Body of pancreas (tissue), 4 donors: ENCODE measurements at regions not wholly inside any gene's neighbourhood (a gene's known extent, or its start where the extent isn't known, plus 50 kb on each side); places are given as distances from the start of the nearest gene placed in this dataset.
"Not testable (repeated sequence)": the region's sequence is repeated elsewhere in the genome, so short reads cannot be mapped to it uniquely, and the experiment has no call there.

ENCODE experiments used
- ATAC-seq: fragments of 150-250 bp; one replicate; pipeline ENCODE4 v1.9.1; 2016
- DNase-seq, 4 donors: peaks; one replicate each; pipeline ENCODE4 v3.0.0-alpha.2; 2019
- H3K27ac ChIP-seq, 4 donors: fragments of 200-600 bp; sonication (generic); 1 replicate in 3 of 4; 2 replicates in 1 of 4; pipeline versions ENCODE4 v1.5.1 to v1.6.1; 2016 to 2019; ENCODE audit warnings: mild to moderate bottlenecking in 1 of 4, mixed read lengths in 1 of 4, moderate library complexity in 1 of 4
- H3K27me3 ChIP-seq, 2 donors: fragments of 200-600 bp; sonication (generic); one replicate each; pipeline ENCODE4 v1.6.0; 2016; ENCODE audit warnings: mild to moderate bottlenecking in 1 of 2
- H3K36me3 ChIP-seq, 2 donors: fragments of 200-600 bp; sonication (generic); replicated peaks in 1 of 2; 2 replicates each; pipeline ENCODE4 v1.5.1; 2016; ENCODE audit warnings: low read depth in 2 of 2; ENCODE audit not compliant: insufficient read depth in 1 of 2
- H3K4me1 ChIP-seq: fragments of 200-600 bp; sonication (generic); one replicate; pipeline ENCODE4 v1.6.0; 2016
- H3K4me3 ChIP-seq, 2 donors: fragments of 200-600 bp; sonication (generic); 1 replicate in 1 of 2; 2 replicates in 1 of 2; pipeline ENCODE4 v1.5.1; 2016 to 2019
- H3K9me3 ChIP-seq, 3 donors: fragments of 200-600 bp; sonication (generic); 1 replicate in 2 of 3; 2 replicates in 1 of 3; pipeline ENCODE4 v1.5.1; 2016
- CTCF ChIP-seq, 7 experiments: fragments of 450-650 bp in 4 of 7; fragments of 200-600 bp in 3 of 7; sonication (generic) in 3 of 7; IDR thresholded peaks; one replicate each; pipeline ENCODE4 v1.5.1; 2016 to 2019; ENCODE audit warnings: antibody characterized with exemption in 7 of 7
- POLR2A ChIP-seq, 3 donors: fragments of 450-650 bp; IDR thresholded peaks; one replicate each; pipeline ENCODE4 v1.6.1; 2016; ENCODE audit warnings: antibody characterized with exemption in 3 of 3, mild to moderate bottlenecking in 2 of 3
- WGBS, 2 donors: methylation state at CpG; one replicate each; pipeline ENCODE4 v1.1.5; 2017; 5-methylcytosine and 5-hydroxymethylcytosine counted together
- intact Hi-C: fragments of 100-400 bp; cut with DNase I; formaldehyde crosslinking; loops from one replicate; pipeline ENCODE4 v1.15.1; 2023

GRCh38 chrX:53824686-53825085 is 138.2 kb upstream of the HUWE1 start:
- Histone ChIP-seq H3K36me3 (no peaks in the 10 kb centered on the region), H3K4me1 (no peaks in the 10 kb centered on the region), H3K9me3 (no peaks in the 10 kb centered on the region), H3K4me3 (no peak overlapping the region), H3K27ac (no peak overlapping the region), H3K27me3 (no peaks in the 10 kb centered on the region)
- intact Hi-C loops = no loop called here
- WGBS, 2 donors = 89 to 100% methylated on average over 1 to 2 of the region's 2 CpGs
- no peak for ATAC-seq
- TF ChIP-seq POLR2A (IDR thresholded peaks at IDR 0.05) = no peak
- DNase-seq = no peak

GRCh38 chrX:53818115-53818514 is 131.6 kb upstream of the HUWE1 start:
- intact Hi-C loops, ATAC-seq: not testable (repeated sequence)

GRCh38 chrX:53817548-53817947 is 131.0 kb upstream of the HUWE1 start:
- Histone ChIP-seq H3K4me3 (no peak overlapping the region), H3K27ac (no peak overlapping the region), H3K9me3 (no peaks in the 10 kb centered on the region), H3K4me1 (no peaks in the 10 kb centered on the region), H3K36me3 (no peaks in the 10 kb centered on the region), H3K27me3 (no peaks in the 10 kb centered on the region)
- TF ChIP-seq POLR2A (IDR thresholded peaks at IDR 0.05) (no peak), CTCF (IDR thresholded peaks at IDR 0.05) (no peak)
- ATAC-seq = no peak
- DNase-seq = no peak
- WGBS, 2 donors = 27 to 49% methylated on average over 3 of the region's 3 CpGs
- intact Hi-C loops = no loop called here

More at GRCh38 chrX:53818115-53818514, 131.6 kb upstream of the HUWE1 start:
- H3K4me1 ChIP-seq, H3K36me3 ChIP-seq, H3K4me3 ChIP-seq, H3K9me3 ChIP-seq, H3K27ac ChIP-seq, DNase-seq, H3K27me3 ChIP-seq: not testable (repeated sequence)
- 100% methylated on average over 1 of the region's 1 CpG for WGBS, 2 donors

- Histone ChIP-seq H3K4me1 (no peaks in the 10 kb centered on the region), H3K9me3 (no peaks in the 10 kb centered on the region), H3K27ac (no peak overlapping the region), H3K36me3 (no peaks in the 10 kb centered on the region), H3K4me3 (no peak overlapping the region), H3K27me3 (no peaks in the 10 kb centered on the region)
- ATAC-seq (no peak), DNase-seq (no peak)
- 67 to 81% methylated on average over 3 to 7 of the region's 15 CpGs for WGBS, 2 donors
- TF ChIP-seq CTCF (IDR thresholded peaks at IDR 0.05) (no peak), POLR2A (IDR thresholded peaks at IDR 0.05) (no peak)
- intact Hi-C loops = no loop called here
Observed at GRCh38 chrX:53813670-53814440, 127.3 kb upstream of the HUWE1 start.

- H3K9me3 ChIP-seq = no peaks in the 10 kb centered on the region
- no peak overlapping the region for H3K27ac ChIP-seq
- ATAC-seq = no peak
- no peak overlapping the region for H3K4me3 ChIP-seq
- H3K36me3 ChIP-seq = no peaks in the 10 kb centered on the region
- no peak for DNase-seq
- 89 to 95% methylated on average over 3 of the region's 3 CpGs for WGBS, 2 donors
- H3K4me1 ChIP-seq = no peaks in the 10 kb centered on the region
- TF ChIP-seq POLR2A (IDR thresholded peaks at IDR 0.05) (no peak), CTCF (IDR thresholded peaks at IDR 0.05) (no peak)
- no peaks in the 10 kb centered on the region for H3K27me3 ChIP-seq
- intact Hi-C loops = no loop called here
Observed at GRCh38 chrX:53798281-53798680, 111.8 kb upstream of the HUWE1 start.

GRCh38 chrX:53795576-53795975 is 109.1 kb upstream of the HUWE1 start:
- TF ChIP-seq CTCF (IDR thresholded peaks at IDR 0.05) (no peak), POLR2A (IDR thresholded peaks at IDR 0.05) (no peak)
- no peaks in the 10 kb centered on the region for H3K4me1 ChIP-seq
- intact Hi-C loops = no loop called here
- no peak overlapping the region for H3K27ac ChIP-seq
- H3K9me3 ChIP-seq = no peaks in the 10 kb centered on the region
- DNase-seq = no peak
- ATAC-seq = no peak
- H3K4me3 ChIP-seq = no peak overlapping the region
- no peaks in the 10 kb centered on the region for H3K36me3 ChIP-seq
- H3K27me3 ChIP-seq = no peaks in the 10 kb centered on the region
- WGBS, 2 donors = 4% methylated on average over 2 of the region's 2 CpGs; no CpG with 5 or more reads in 1 of the 2 donors
